GM19240 (cell line): ENCODE measurements at regions not wholly inside any gene's neighbourhood (a gene's known extent, or its start where the extent isn't known, plus 50 kb on each side); places are given as distances from the start of the nearest gene placed in this dataset.

Experiments
- DNase-seq: peaks from one replicate; pipeline ENCODE4 v3.0.0; 2011; ENCODE audit warnings: low spot score; ENCODE audit not compliant: insufficient read length

DNA sequence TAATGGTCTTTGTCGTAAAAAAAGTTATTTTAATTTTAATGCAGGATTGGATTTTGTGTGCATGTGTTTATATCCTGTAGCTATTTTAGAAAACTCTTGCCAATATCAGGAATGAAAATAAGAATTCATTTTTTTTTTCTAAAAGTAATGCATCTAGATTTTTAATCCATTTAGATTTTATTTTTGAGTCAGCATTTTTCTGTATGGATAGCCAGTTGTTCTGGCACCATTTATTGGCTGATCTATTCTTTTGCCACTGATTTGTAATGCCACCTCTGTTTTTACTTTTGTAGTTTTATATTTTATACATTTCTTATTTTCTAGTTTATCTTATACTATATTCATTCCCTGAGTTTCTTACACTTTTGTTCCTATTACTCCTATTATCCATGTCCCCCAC lies 343.0 kb downstream of the FOXG1 start:
- DNase-seq: no peak

DNA sequence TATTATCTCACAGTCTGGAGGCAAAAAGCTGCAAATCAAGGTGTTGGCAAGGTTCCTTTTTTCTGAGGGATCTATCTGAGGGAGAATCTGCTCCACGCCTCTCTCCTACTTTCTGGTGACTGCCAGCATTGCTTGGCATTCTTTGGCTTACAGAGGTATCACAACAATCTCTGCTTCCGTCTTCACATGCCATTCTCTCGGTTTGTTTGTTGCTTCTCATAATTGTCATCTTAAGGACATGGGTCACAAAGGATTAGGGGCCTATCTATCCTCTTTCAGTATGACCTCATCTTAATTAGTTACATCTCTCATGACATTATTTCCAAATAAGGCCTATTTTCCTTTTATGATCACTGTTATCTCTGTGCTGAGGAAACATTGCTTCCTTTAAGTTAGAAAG lies 345.0 kb downstream of the FOXG1 start:
- DNase-seq: no peak

DNA sequence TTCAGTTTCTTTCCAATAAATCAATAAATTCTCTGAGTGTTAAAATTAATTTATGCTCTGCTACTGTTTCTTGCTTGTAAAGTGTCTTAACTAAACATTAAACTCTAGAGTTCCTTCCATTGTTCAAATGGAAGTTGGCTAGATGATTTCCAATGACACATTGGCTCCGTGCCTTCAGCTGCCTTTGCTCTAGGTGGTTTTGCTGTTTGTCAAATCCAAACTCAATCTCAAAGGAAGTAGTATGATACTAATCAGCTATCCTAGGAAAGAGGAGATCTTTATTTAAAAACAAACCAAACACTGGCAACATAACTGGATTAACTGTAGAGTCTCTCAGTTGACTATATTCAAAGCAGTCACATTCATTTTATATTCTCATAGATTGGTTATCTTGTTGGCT lies 356.4 kb downstream of the FOXG1 start:
- no peak for DNase-seq

DNA sequence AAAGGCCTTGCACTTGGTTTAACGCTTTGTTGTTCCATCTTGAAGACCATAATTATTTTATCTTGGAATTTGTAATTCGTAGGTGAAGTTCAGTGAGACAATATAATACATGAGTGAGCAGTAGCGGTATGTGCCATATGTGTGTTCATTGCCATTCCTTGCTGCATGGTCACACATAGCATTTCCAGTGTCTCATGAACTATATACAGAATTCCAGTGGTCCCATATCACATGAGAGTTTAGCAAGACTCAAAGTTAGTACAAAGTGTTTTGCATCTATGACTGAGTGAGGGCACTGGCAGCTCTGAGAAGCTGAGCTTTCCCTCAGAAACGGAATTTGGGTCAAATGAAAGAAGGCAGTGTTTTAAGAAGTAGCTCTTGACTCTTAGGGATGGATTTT lies 359.8 kb downstream of the FOXG1 start:
- no peak for DNase-seq

DNA sequence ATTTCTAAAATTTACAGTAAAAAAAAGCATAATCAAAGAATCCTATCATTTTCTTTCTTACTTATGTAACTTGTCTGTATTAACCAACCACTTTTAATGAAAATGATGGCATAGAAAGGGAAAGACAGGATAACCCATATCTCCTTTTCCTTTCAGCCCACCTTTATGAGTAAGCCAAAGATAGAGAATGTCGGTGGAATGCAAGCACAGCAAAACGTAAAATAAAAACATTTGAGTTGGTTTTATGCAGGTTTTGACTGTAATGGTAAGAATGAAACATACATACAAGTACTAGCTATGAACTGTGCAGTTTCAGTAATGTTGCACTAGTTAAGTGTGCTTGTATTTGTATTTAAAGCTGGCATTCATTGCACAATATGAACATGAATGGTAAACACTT lies 360.3 kb downstream of the FOXG1 start:
- no peak for DNase-seq

DNA sequence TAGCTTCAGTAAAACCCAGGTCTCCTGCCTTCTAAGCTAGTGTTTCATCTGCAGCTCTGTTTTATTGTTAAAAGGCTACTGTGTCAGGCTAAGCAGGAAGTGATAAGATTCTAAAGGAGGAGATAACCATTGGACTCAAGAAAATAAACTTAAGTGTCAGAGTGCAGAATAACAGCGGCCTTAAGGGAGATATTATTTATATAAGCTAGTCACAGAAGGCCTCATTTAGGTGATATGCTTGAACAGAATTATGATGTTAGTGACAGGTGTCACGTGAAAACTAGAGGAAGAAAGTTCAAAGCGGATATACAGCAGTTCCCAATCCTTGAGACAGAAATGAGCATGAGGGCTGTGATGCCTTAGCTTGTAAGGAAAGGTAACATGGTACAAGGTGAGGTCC lies 373.4 kb downstream of the FOXG1 start:
- DNase-seq: no peak

DNA sequence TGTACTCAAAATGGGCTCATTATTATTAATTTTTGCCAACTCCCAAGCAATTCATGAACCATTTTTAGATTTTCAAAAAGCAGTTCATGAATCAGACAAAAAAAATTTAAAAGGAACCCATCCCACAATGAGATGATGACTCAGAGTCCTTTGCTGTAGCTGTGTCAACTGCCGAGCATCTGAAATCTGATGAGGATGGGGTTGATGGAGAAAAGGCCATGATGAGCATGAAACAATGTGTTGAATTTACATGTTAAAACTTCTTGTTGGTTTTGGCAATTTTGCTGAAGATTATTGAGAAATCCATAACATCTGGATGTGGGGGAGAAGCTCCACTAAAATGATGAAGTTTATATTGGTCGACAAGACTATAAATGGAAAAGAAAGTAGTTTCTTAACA lies 378.0 kb downstream of the FOXG1 start:
- no peak for DNase-seq

DNA sequence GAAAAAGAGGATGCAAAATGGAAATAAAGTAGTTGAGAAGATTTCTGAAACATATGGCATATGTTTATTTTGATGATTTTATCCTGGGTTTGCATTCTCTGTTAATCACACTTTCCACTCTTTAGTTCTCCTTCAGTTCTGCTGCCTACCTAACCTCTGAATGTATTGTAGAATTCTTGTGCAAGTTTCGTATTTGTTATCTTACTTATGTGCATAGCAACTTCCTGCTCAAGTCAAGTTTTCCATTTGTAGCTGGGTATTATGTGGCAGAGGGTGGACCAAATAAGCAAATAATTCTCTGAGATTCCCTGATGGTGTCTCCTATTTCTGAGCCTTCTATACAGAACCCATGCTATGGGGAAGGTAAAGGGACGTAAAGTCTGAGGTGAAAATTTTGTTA lies 381.6 kb downstream of the FOXG1 start:
- no peak for DNase-seq

DNA sequence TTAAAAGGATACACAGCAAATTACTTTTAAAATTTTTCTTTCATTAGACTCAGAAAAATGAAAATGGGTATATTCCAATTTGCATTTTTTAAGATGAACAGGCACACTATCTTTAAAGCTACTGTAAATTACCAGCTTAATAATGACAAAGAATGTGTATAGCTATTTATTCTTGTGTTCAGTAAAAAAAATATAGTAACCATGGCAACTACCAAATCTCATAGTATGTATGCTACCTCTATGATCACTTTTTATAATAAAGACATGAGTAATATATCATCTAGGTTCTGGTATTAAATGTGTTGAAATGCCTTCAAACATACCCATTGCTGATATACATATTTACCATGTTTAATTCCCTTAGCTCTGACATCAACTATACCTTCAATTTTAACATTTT lies 383.2 kb downstream of the FOXG1 start:
- DNase-seq: no peak

DNA sequence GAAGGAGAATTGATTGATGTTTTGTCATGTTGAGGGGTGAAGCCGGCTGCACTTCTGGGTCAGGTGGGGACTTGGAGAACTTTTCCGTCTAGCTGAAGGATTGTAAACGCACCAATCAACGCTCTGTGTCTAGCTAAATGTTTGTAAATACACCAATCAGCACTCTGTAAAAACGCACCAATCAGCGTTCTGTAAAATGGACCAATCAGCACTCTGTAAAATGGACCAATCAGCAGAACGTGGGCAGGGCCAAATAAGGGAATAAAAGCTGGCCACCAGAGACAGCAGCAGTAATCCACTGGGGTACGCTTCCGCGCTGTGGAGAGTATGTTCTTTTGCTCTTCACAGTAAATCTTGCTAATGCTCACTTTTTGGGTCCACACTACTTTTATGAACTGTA lies 384.1 kb downstream of the FOXG1 start:
- no peak for DNase-seq

DNA sequence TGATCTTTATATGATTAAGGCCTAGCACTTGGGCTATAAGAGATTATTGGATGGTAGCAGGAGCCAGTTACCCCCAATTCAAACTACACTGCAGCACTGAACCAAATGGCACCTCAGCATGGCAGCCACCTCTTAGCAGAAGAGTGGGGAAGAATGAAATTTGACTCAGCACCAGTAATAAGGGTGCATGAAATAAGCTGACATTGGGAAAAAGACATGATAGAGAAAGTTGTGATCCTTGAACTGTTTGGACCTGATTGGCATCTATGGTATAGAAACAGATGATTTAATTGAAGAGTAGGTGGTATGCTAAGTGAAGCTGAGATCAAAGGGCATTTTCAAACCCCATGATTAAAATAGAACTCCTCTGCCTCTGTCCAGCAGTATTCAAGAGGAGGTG lies 389.5 kb downstream of the FOXG1 start:
- DNase-seq: no peak

DNA sequence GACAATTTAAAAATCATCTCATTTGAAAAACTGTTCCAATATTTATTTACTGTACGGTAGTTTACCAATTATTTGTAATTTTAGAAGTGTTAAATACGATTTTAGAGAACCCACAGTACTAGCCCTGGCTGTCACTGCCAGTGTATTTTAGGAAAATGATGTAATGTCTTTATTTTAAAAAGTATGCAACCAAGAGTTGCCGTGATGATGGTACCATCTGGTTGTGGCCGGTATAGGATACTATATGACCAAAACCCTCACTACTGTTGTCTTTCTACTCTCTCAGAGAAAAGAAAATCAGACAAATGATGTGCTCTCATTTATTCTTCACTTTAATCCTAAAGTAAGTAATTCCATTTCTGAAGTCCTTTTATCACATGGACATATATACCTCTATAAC lies 395.0 kb downstream of the FOXG1 start:
- DNase-seq: no peak

DNA sequence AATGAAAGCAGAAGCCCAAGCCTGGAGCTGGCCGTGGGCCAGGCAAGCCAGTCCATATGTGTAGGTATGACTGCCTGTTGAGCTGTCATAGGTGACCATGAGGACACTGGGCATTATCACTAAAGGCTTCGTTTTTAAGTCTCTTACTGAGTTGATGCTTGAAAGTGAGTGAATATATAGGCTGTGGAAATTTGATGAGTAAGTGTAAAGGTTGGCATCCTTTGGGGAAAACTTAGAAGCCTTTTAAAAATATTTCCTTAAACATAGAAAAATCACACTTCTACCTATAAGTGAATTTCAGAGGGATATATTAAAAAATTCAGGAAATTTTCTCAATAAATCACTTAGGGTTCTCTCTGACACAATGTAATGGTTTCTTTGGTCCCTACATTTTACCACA lies 396.5 kb downstream of the FOXG1 start:
- DNase-seq: no peak

DNA sequence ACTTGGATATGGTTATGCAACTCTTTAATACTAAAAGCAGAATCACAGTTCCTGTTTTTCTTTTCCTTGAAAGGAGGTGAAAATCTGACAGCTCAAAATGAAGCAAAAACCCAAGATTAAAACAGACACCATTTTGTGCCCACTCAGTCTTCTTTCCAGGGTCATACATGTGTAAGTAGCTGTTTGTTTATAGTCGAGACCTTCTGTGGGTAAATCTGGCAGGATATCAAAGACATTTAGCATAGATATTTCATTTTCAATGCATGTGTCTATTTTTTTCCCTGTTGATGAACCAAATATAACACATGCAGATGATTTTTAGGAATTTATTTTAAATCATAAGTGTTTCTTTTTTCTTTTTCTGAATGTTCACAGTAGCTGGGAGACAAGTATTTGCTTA lies 398.8 kb downstream of the FOXG1 start:
- no peak for DNase-seq

DNA sequence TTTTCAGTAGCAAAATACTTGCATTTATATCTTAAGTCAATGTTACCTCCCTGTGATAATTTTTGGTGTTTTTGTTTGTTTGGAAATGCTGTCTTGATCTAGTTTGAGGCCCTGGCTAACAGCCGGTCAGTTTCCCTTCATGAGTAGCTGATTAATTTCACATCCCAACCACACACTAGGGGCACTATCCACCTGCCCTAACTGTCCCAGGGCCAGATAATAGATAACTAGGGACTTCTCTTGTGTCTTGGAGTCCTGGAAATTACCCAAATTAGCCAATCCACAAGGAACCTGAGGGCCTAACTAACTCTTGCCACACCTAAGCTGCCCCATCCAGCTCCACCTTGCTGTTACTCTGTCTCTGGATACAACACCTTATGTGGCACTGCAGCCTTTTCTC lies 399.9 kb downstream of the FOXG1 start:
- DNase-seq: no peak

DNA sequence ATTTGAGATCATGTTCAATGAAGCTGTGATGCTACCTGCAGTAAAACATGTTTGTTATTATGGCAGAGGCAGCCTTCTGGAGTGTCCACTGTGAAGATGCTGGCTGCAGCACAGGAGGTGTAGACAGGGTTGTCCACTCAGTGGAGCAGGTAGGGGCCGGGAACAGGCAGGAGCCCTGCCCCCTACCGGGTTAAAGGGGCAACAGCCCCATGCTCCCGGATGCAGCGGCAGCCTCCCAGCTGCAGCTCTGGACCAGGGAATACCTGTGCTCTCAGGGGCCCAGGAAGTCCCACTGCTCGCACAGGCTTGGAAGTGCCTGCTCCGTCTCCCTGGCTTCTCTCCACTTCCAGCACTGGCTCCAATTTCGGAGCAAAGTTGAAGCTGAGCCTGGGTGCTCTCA lies 401.6 kb downstream of the FOXG1 start:
- no peak for DNase-seq

DNA sequence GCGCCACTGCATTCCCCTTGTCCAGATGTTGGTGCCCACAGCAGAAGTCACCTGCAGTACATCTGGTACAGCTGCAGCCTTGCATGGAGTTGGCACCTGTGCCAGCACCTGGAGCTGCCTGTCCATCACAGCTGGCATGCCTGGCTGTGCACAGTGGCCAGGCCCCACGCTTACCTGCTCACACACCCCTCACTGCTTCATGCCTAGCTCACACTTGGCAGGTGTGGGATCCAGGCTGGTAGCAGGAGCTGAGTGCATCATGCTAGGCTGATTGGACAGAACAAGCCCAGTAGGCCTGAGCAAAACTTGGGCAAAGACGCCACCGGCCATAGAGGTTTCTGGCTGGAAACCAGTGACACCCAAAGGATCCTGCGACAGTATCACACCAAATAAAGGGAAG lies 402.8 kb downstream of the FOXG1 start:
- DNase-seq: no peak

DNA sequence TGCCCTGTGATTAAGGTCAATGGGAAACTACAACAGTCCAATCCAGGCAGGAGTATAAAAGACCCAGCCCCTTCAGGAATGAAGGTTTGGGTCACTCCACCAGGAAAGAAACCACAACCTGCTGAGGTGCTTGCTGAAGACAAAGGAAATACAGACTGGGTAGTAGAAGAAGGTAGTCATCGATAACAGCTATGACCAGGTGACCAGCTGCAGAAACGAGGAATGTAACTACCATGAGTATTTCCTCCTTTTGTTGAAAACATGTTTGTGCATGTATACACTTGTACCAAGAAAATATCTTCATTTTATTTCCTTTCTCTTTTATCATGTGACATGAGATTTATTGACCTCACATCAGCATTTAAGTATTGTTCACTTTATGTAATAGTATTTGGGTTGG lies 409.1 kb downstream of the FOXG1 start:
- DNase-seq: no peak

DNA sequence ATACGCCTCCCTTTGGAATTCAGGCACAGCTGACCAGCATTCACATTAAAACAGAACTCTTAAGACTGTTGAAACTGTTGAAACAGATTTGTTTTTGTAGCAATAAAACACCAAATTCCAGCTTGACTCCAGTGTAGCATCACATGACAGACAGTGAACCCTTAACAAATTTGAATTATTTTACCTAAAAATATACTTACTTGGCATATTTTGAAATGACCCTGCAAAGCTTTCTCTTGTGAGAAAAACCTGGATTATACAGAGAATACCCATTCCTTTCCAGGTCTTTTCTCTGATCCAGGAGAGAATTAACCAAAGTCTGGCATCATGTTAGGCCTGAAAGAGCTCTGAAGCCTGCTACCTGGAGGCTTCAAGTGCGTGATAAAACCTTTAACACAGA lies 410.3 kb downstream of the FOXG1 start:
- DNase-seq: no peak

DNA sequence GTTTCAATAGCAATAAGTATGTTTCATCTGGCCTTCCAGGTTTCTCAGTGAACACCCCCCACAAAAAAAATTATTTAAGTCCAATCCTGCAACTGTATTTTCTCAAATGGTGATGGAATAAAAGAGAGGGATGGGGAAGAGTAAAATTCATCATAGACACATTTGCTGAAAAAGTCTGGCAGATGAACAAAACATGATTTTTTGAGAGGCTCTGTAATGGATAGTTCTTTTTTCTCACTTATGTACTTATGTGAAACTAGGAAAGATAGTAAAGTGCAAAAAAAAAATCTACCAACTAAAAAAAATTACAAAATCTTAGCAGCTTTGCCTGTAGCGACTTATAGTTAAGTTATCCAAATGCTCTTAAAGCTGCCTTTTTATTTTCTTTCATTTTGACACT lies 412.4 kb downstream of the FOXG1 start:
- DNase-seq: no peak

DNA sequence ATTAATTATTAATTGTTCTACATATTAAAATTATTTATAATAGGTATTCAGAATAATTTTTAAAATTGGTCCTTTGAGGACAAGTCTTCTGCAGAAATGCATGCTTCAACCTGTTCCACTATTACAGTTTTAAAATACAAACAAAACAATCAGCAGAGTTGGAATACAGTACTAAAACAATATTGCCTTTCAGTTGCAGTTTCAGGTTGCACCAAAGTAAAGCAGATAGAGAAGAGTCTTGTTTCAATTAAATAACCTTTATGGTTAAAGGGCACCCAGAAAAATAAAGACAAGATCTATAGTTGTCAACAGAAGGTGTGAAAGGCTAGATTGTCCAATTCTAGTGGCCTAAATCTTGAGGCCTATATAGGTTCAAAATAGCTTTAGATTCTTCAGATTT lies 424.5 kb downstream of the FOXG1 start:
- no peak for DNase-seq

DNA sequence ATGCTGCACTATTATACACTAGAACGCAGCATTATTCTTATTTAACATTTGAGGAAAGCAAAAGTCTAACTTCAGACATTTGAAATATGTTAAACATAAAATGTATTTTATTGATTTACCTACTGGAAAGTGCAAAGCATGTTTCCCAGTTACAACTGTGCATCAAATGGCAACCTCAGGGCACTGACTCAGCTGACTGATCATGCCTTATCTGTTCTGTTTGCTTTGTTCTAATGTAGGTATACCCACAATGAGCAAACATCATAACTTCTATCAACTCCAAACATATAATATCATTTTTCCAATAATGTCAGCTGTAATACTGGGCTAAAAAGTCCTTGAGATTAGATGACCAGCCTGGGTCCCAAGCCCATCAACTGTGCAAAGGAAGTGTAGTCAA lies 431.0 kb downstream of the FOXG1 start:
- no peak for DNase-seq

DNA sequence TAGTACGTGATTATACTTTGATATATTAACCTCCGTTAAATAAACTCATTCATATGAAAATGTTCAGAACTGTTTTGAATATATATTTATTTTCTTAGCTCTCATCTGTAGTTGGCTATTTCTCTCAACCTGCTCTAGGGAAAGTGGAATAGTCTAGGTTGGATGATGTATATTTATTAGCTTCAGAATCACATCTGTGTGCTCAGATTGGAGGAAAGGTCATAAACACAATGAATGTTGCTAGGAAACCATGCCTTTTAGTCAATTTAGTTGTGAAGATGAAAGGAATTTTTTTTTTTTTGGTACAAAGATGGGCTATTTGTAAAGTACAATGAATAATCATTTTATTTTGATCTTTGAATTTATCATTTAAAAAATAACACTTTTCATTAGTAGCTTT lies 439.1 kb downstream of the FOXG1 start:
- no peak for DNase-seq

DNA sequence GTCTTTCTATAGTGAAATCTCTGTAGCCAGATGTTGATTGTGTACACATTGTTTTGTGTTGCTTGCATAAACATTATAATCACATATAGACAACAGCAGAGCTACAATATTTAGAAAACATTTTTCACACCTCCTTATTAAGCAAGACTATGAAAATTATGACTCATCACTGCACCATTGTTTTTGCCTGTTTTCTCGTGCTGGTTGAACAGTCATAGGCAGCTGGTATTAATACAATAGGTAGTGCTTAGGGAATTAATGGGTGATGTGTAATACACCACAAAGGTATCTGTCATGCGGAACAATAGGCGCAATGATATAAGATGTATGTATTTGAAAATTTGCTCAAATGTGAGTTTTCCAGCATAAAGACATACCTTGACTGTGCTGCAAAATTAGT lies 449.3 kb downstream of the FOXG1 start:
- DNase-seq: no peak
